Sigmoid colon (tissue), 6 donors: ENCODE measurements at regions not wholly inside any gene's neighbourhood (a gene's known extent, or its start where the extent isn't known, plus 50 kb on each side); places are given as distances from the start of the nearest gene placed in this dataset.

ENCODE experiments used
- DNase-seq: peaks from one replicate; pipeline ENCODE4 v3.0.0-alpha.2; 2019
- H3K27ac ChIP-seq, 4 donors: fragments of 200-600 bp; sonication (generic); one replicate each; pipeline ENCODE4 v1.5.1; 2016 to 2019; ENCODE audit warnings: mild to moderate bottlenecking in 1 of 4
- H3K27me3 ChIP-seq, 3 donors: fragments of 200-600 bp; sonication (generic); one replicate each; pipeline ENCODE4 v1.5.1; 2019; ENCODE audit warnings: mild to moderate bottlenecking in 1 of 3
- H3K36me3 ChIP-seq, 4 donors: fragments of 200-600 bp; sonication (generic); one replicate each; pipeline ENCODE4 v1.5.1; 2016 to 2019
- H3K4me1 ChIP-seq, 4 donors: fragments of 200-600 bp; sonication (generic); one replicate each; pipeline ENCODE4 v1.5.1; 2017 to 2019
- H3K4me3 ChIP-seq, 4 donors: fragments of 200-600 bp; sonication (generic); one replicate each; pipeline ENCODE4 v1.5.1; 2017 to 2019; ENCODE audit warnings: mild to moderate bottlenecking in 2 of 4, moderate library complexity in 1 of 4
- H3K9me3 ChIP-seq, 4 donors: fragments of 200-600 bp in 3 of 4; sonication (generic) in 3 of 4; one replicate each; pipeline versions ENCODE4 v1.5.1 to v1.6.1; 2013 to 2019
- CTCF ChIP-seq, 4 experiments: fragments of 450-650 bp in 3 of 4; fragments of 200-600 bp in 1 of 4; IDR thresholded peaks; one replicate each; pipeline ENCODE4 v1.5.1; 2016 to 2019; ENCODE audit warnings: antibody characterized with exemption in 4 of 4, mild to moderate bottlenecking in 3 of 4, moderate library complexity in 2 of 4
- EP300 ChIP-seq, 4 donors: sonication (generic); formaldehyde crosslinking; IDR thresholded peaks; one replicate each; pipeline ENCODE4 v1.6.1; 2017; ENCODE audit warnings: antibody characterized with exemption in 4 of 4
- POLR2A ChIP-seq, 2 donors: fragments of 450-650 bp; IDR thresholded peaks; one replicate each; pipeline ENCODE4 v1.6.1; 2016; ENCODE audit warnings: antibody characterized with exemption in 2 of 2, mild to moderate bottlenecking in 2 of 2, moderate library complexity in 2 of 2
- POLR2AphosphoS5 ChIP-seq, 4 donors: sonication (generic); formaldehyde crosslinking; IDR thresholded peaks; one replicate each; pipeline ENCODE4 v1.6.1; 2017; ENCODE audit warnings: antibody characterized with exemption in 4 of 4
- WGBS, 2 donors: extraction: QIAGEN DNeasy Blood & Tissue Kit; methylation state at CpG; one replicate each; pipeline ENCODE4 v1.1.7; 2013; 5-methylcytosine and 5-hydroxymethylcytosine counted together
- intact Hi-C: fragments of 100-400 bp; cut with DNase I; formaldehyde crosslinking; loops from one replicate; pipeline ENCODE4 v1.15.1; 2023
- donor health status: healthy with polysubstance abuse.
- donor health status: healthy.

- no peaks in the 10 kb centered on the region for H3K36me3 ChIP-seq
- H3K27ac ChIP-seq = no peak overlapping the region
- H3K4me3 ChIP-seq = no peak overlapping the region
- DNase-seq = peak; percentile 34
- 84 to 93% methylated on average over 11 of the region's 11 CpGs for WGBS, 2 donors
- H3K27me3 ChIP-seq = no peaks in the 10 kb centered on the region
- no peaks in the 10 kb centered on the region for H3K4me1 ChIP-seq
- H3K9me3 ChIP-seq = no peaks in the 10 kb centered on the region
- TF ChIP-seq POLR2AphosphoS5 (IDR thresholded peaks at IDR 0.05) (no peak), CTCF (IDR thresholded peaks at IDR 0.05) (no peak)
- intact Hi-C loops = no loop called here
Measured at GRCh38 chr11:45517171-45517770, 148.2 kb downstream of the CHST1 start.

GRCh38 chr11:45513821-45514340, 151.5 kb downstream of the CHST1 start:
- TF ChIP-seq CTCF (IDR thresholded peaks at IDR 0.05) = no peak
- TF ChIP-seq POLR2A (IDR thresholded peaks at IDR 0.05) = no peak
- no peak for TF ChIP-seq POLR2AphosphoS5 (IDR thresholded peaks at IDR 0.05)
- TF ChIP-seq EP300 (IDR thresholded peaks at IDR 0.05) = no peak

GRCh38 chr11:45512471-45513148, 152.8 kb downstream of the CHST1 start:
- H3K27me3 ChIP-seq = peaks cover 0 to 4% (median 0%) of the 10 kb centered on the region in 3 donors
- H3K4me1 ChIP-seq = no peaks in the 10 kb centered on the region
- no peak overlapping the region for H3K27ac ChIP-seq
- H3K36me3 ChIP-seq = no peaks in the 10 kb centered on the region
- no peak for DNase-seq
- TF ChIP-seq POLR2A (IDR thresholded peaks at IDR 0.05) (no peak), POLR2AphosphoS5 (IDR thresholded peaks at IDR 0.05) (no peak), CTCF (IDR thresholded peaks at IDR 0.05) (no peak), EP300 (IDR thresholded peaks at IDR 0.05) (no peak)
- WGBS, 2 donors = 25 to 68% methylated on average over 3 of the region's 3 CpGs
- H3K4me3 ChIP-seq = no peak overlapping the region
- intact Hi-C loops = no loop called here
- no peaks in the 10 kb centered on the region for H3K9me3 ChIP-seq

More at GRCh38 chr11:45513821-45514340, 151.5 kb downstream of the CHST1 start:
- Histone ChIP-seq H3K4me1 (no peaks in the 10 kb centered on the region), H3K27ac (no peak overlapping the region), H3K27me3 (peaks cover 0 to 4% (median 0%) of the 10 kb centered on the region in 3 donors), H3K9me3 (no peaks in the 10 kb centered on the region), H3K4me3 (no peak overlapping the region), H3K36me3 (no peaks in the 10 kb centered on the region)
- no peak for DNase-seq
- intact Hi-C loops = no loop called here
- WGBS, 2 donors = 87 to 88% methylated on average over 8 of the region's 8 CpGs

GRCh38 chr11:45511566-45511965, 153.9 kb downstream of the CHST1 start:
- DNase-seq = no peak
- Histone ChIP-seq H3K4me3 (no peak overlapping the region), H3K9me3 (no peaks in the 10 kb centered on the region), H3K4me1 (no peaks in the 10 kb centered on the region), H3K27me3 (peaks cover 0 to 4% (median 0%) of the 10 kb centered on the region in 3 donors), H3K36me3 (no peaks in the 10 kb centered on the region), H3K27ac (no peak overlapping the region)
- WGBS, 2 donors = 77 to 79% methylated on average over 9 of the region's 9 CpGs
- TF ChIP-seq POLR2AphosphoS5 (IDR thresholded peaks at IDR 0.05) = no peak
- TF ChIP-seq EP300 (IDR thresholded peaks at IDR 0.05) = no peak
- TF ChIP-seq POLR2A (IDR thresholded peaks at IDR 0.05) = no peak
- no peak for TF ChIP-seq CTCF (IDR thresholded peaks at IDR 0.05)
- intact Hi-C loops = no loop called here
